Ovary (tissue), 3 donors: ENCODE measurements at regions not wholly inside any gene's neighbourhood (a gene's known extent, or its start where the extent isn't known, plus 50 kb on each side); places are given as distances from the start of the nearest gene placed in this dataset.

Source experiments
- CTCF ChIP-seq, 3 donors: fragments of 450-650 bp in 2 of 3; fragments of 200-600 bp in 1 of 3; IDR thresholded peaks; one replicate each; pipeline versions ENCODE4 v1.5.1 to v1.8.0; 2016 to 2022; ENCODE audit warnings: antibody characterized with exemption in 3 of 3, mild to moderate bottlenecking in 1 of 3
- EP300 ChIP-seq: sonication (generic); formaldehyde crosslinking; IDR thresholded peaks from one replicate; pipeline ENCODE4 v1.6.1; 2017; ENCODE audit warnings: antibody characterized with exemption
- POLR2A ChIP-seq: fragments of 450-650 bp; IDR thresholded peaks from one replicate; pipeline ENCODE4 v1.6.1; 2017; ENCODE audit warnings: antibody characterized with exemption, mild to moderate bottlenecking, moderate library complexity
- donor health status: DM: no; HTN: no; CAD: no.

- TF ChIP-seq CTCF (IDR thresholded peaks at IDR 0.05) (no peak), POLR2A (no peak), EP300 (no peak)
These were observed 50.7 kb upstream of the DDX18 start for GRCh38 chr2:117763804-117764203.
